ENCODE measurements at regions not wholly inside any gene's neighbourhood (a gene's known extent, or its start where the extent isn't known, plus 50 kb on each side); places are given as distances from the start of the nearest gene placed in this dataset.
A peak's percentile ranks its signal among the peaks of the same experiment; 100 is the strongest.

DNA sequence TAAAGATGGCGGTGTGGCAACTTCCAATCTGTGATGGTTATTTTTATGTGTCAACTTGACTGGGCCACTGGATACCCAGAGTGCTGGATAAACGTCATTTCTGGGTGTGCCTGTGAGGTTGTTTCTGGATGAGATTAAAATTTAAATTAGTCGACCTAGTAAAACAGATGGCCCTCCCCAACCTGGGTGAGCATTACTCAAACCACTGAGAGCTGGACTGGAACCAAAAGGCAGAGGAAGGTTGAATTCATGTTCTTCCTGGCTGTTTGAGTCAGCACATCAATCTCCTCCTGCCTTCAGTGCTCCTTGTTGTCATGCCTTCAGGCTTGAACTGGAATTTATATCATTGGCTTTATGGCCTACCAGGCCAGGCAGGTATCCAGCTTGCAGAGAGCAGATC is 190.8 kb upstream of the RGPD4 start:
- ChIA-PET CTCF (no interaction called here), POLR2A (no interaction called here)
- TF ChIP-seq, protein P1, sequence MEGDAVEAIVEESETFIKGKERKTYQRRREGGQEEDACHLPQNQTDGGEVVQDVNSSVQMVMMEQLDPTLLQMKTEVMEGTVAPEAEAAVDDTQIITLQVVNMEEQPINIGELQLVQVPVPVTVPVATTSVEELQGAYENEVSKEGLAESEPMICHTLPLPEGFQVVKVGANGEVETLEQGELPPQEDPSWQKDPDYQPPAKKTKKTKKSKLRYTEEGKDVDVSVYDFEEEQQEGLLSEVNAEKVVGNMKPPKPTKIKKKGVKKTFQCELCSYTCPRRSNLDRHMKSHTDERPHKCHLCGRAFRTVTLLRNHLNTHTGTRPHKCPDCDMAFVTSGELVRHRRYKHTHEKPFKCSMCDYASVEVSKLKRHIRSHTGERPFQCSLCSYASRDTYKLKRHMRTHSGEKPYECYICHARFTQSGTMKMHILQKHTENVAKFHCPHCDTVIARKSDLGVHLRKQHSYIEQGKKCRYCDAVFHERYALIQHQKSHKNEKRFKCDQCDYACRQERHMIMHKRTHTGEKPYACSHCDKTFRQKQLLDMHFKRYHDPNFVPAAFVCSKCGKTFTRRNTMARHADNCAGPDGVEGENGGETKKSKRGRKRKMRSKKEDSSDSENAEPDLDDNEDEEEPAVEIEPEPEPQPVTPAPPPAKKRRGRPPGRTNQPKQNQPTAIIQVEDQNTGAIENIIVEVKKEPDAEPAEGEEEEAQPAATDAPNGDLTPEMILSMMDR (IDR thresholded peaks at IDR 0.05; ENCODE audit: insufficient read depth, low read length, missing control alignments) = no peak
- no peak overlapping the region for H3K4me3 ChIP-seq (ENCODE audit: low read depth, low read length)
- peak; percentile 14 for DNase-seq (ENCODE audit: low read depth, low spot score)

DNA sequence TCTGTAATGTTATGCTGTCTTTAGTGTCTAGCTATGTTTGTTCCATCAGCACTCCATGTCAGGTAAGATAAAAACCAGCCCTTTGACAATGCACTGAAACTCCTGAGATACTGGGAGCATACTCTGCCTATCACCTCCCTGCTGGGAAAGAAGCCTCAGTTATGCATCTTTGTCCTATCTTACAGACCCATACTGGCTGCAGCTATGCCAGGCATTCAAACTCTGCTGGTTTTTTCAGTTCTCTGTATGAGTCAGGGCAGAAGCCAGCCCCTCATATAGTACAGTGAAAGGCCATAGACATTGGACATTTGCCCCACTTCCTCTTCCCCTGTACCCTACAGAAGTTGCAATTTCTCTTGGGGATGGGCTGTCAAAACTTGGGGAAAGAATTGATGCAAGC is 181.1 kb upstream of the RGPD4 start:
- POLR2A ChIA-PET = no interaction called here
- TF ChIP-seq, protein P1 (IDR thresholded peaks at IDR 0.05; ENCODE audit: insufficient read depth, low read length, missing control alignments) = no peak

DNA sequence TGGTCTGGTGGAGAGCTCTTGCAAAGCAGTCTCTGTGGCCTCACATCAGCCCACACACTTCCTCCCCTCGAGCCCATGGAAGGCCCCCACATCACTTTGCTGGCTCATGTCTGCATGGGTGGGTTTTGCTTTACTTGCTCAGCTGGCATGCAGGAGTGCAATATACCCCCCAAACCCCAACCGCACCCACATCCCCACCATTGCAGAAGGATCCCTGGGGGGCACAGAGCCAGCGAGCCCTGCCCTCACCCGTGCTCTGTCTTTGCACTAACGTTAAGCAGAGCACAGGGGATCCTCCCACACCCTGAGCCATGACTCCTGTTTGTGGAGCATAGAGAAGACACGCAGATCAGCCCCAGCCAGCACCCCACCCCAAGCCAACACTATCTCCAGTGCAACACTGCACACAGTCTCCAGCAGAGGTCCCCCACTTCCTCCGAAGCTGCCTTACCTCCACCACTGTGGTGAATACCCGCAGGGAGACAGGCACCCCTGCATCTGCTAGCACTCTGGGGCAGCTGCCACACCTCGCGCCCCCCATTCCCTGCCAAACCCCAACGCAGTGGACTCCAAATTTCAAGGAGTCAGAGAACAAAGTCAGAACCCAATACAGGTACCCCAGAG is 177.8 kb upstream of the RGPD4 start:
- ChIA-PET POLR2A (no interaction called here), CTCF (no interaction called here)
- TF ChIP-seq, protein P1 (IDR thresholded peaks at IDR 0.05; ENCODE audit: insufficient read depth, low read length, missing control alignments) = no peak
- no peak for DNase-seq (ENCODE audit: low read depth, low spot score)
- no peak overlapping the region for H3K4me3 ChIP-seq (ENCODE audit: low read depth, low read length)

More for the DNA sequence above, 181.1 kb upstream of the RGPD4 start:
- CTCF ChIA-PET = no interaction called here
- no peak for DNase-seq (ENCODE audit: low read depth, low spot score)
- H3K4me3 ChIP-seq (ENCODE audit: low read depth, low read length) = no peak overlapping the region

DNA sequence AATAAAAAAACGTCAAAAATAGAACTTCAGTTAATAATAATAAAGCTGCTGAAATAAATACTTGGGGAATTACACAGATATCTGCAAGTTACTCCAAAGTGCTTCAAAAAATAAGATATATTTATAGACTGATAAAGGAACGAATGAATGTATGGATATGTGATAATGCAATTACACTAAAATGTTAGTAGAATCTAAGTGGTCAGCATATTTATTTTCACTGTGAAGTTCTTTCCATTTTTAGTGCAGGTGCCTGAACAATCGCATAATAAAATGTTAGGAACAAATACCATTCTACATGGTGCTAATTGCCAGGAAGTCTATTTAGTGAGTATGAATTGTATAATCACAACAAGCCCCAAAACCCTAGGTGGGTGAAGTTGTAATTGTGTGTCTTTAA is 169.6 kb upstream of the RGPD4 start:
- ChIA-PET POLR2A (no interaction called here), CTCF (no interaction called here)
- DNase-seq (ENCODE audit: low read depth, low spot score) = no peak
- TF ChIP-seq, protein P1 (IDR thresholded peaks at IDR 0.05; ENCODE audit: insufficient read depth, low read length, missing control alignments) = no peak
- no peak overlapping the region for H3K4me3 ChIP-seq (ENCODE audit: low read depth, low read length)

DNA sequence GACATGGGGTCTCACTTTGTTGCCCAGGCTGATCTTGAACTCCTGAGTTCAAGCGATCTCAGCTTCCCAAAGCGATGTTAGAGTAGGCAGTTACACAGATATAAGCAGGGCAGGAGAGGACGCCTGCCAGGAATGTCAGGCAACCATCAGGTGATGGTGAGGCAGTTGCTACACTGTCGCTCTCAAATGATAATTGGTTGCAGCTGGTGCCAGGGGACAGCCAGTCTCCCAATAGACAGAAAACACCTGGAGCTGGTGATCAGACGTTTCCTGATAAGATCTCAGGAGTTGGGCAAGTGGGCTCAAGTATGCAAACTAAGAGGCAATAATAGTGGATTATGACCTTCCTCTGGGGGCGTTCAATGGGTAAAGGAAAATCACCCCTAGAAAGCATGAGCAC is 163.1 kb upstream of the RGPD4 start:
- TF ChIP-seq, protein P1 (IDR thresholded peaks at IDR 0.05; ENCODE audit: insufficient read depth, low read length, missing control alignments) = no peak
- H3K4me3 ChIP-seq (ENCODE audit: low read depth, low read length) = no peak overlapping the region
- no peak for DNase-seq (ENCODE audit: low read depth, low spot score)
- POLR2A ChIA-PET = no interaction called here
- CTCF ChIA-PET = no interaction called here

DNA sequence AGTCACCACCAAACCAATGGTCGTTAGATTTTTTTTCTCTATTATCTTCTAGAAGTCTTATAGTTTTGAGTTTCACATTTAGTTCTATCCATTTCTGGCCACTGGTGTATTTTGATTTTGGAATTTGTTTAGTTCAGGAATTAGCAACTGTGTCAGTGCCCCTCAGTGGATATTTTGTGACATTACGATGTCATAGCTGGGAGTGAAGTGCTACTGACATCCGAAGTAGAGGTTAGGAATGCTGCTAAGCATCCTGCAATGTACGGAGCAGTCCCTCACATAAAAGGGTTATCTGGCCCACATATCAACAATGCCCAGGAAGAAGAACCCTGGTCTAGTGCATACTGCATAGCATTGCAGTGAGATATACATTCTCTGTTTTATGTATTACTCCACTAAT is 157.4 kb upstream of the RGPD4 start:
- H3K4me3 ChIP-seq (ENCODE audit: low read depth, low read length) = no peak overlapping the region
- POLR2A ChIA-PET = no interaction called here
- TF ChIP-seq, protein P1 (IDR thresholded peaks at IDR 0.05; ENCODE audit: insufficient read depth, low read length, missing control alignments) = no peak
- CTCF ChIA-PET = no interaction called here
- DNase-seq (ENCODE audit: low read depth, low spot score) = no peak
